ENCODE measurements at regions not wholly inside any gene's neighbourhood (a gene's known extent, or its start where the extent isn't known, plus 50 kb on each side); places are given as distances from the start of the nearest gene placed in this dataset.

DNA sequence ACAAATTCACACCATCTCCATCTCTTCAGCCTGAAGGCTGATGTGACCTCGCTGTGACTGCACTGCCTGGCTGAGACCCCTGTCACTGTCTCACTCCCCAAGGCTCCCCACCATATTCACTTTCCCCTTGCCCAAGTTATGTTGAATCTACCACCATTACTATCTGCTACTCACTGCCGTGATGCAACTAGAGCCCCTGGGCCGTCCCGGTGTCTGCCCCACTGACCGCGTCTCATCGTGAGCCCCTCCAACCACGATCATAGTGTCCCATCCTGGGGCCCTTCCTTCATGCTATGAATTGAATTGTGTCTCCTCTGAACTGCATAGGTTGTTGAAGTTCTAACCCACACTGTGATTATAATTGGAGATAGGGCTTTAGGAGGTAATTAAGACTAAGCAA, 71.9 kb upstream of the CHST15 start:
- TF ChIP-seq, protein P1, sequence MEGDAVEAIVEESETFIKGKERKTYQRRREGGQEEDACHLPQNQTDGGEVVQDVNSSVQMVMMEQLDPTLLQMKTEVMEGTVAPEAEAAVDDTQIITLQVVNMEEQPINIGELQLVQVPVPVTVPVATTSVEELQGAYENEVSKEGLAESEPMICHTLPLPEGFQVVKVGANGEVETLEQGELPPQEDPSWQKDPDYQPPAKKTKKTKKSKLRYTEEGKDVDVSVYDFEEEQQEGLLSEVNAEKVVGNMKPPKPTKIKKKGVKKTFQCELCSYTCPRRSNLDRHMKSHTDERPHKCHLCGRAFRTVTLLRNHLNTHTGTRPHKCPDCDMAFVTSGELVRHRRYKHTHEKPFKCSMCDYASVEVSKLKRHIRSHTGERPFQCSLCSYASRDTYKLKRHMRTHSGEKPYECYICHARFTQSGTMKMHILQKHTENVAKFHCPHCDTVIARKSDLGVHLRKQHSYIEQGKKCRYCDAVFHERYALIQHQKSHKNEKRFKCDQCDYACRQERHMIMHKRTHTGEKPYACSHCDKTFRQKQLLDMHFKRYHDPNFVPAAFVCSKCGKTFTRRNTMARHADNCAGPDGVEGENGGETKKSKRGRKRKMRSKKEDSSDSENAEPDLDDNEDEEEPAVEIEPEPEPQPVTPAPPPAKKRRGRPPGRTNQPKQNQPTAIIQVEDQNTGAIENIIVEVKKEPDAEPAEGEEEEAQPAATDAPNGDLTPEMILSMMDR (conservative IDR thresholded peaks at IDR 0.05 in 1 of 2, IDR thresholded peaks at IDR 0.05 in 1 of 2; ENCODE audit: low read depth in 1 of 2, low read length in 2 of 2), result no peak
- no peak for TF ChIP-seq EZH2 (IDR thresholded peaks at IDR 0.05; ENCODE audit: low read length, missing control alignments)

Data from fibroblast of lung (primary cell).